A673 (cell line): ENCODE measurements at regions not wholly inside any gene's neighbourhood (a gene's known extent, or its start where the extent isn't known, plus 50 kb on each side); places are given as distances from the start of the nearest gene placed in this dataset.
A peak's percentile ranks its signal among the peaks of the same experiment; 100 is the strongest.

Experiments
- BruUV-seq: library from RNA; stranded (reverse); fragments of 400-500 nt; replicated peaks from 2 replicates; lab custom pipeline; 2021; lab: Mats Ljungman, UMichigan
- CTCF ChIA-PET: fragments of 300-600 bp; sonication (Branson Sonifier 250); formaldehyde crosslinking; loops from one replicate; lab custom pipeline; 2022; ENCODE audit warnings: antibody characterized with exemption; lab: Charles Lee
- POLR2A ChIA-PET: fragments of 300-600 bp; sonication (Branson Sonifier 250); formaldehyde crosslinking; loops from one replicate; lab custom pipeline; 2022; ENCODE audit warnings: antibody characterized with exemption; ENCODE audit not compliant: low non-redundant PET; lab: Charles Lee
- DNase-seq: peaks from one replicate; pipeline ENCODE4 v3.0.0-alpha.2; 2015; ENCODE audit warnings: low spot score
- H3K27ac ChIP-seq: fragments of 200-600 bp; sonication (generic); 2 replicates; pipeline ENCODE4 v1.5.1; 2016; ENCODE audit warnings: mixed run types, low read depth, mild to moderate bottlenecking, mixed read lengths, antibody characterized with exemption, low read length; ENCODE audit not compliant: poor library complexity, severe bottlenecking
- H3K27me3 ChIP-seq: fragments of 200-600 bp; sonication (generic); replicated peaks from 2 replicates; pipeline ENCODE4 v1.6.1; 2017; ENCODE audit warnings: mixed run types, low read depth, mild to moderate bottlenecking, mixed read lengths, antibody characterized with exemption, low read length; ENCODE audit not compliant: insufficient read depth, poor library complexity
- H3K36me3 ChIP-seq: fragments of 200-600 bp; sonication (generic); 2 replicates; pipeline ENCODE4 v1.6.1; 2016; ENCODE audit warnings: mixed run types, mild to moderate bottlenecking, mixed read lengths, antibody characterized with exemption, low read length; ENCODE audit not compliant: insufficient read depth, poor library complexity, severe bottlenecking
- H3K4me1 ChIP-seq: fragments of 200-600 bp; sonication (generic); 2 replicates; pipeline ENCODE4 v1.6.1; 2017; ENCODE audit warnings: mixed run types, mild to moderate bottlenecking, mixed read lengths, antibody characterized with exemption, low read length; ENCODE audit not compliant: insufficient read depth, poor library complexity, severe bottlenecking
- H3K4me3 ChIP-seq: fragments of 200-600 bp; sonication (generic); 2 replicates; pipeline ENCODE4 v1.5.1; 2016; ENCODE audit warnings: low read depth, mixed run types, mild to moderate bottlenecking, mixed read lengths, low read length; ENCODE audit not compliant: poor library complexity, severe bottlenecking
- H3K9me3 ChIP-seq: fragments of 200-600 bp; sonication (generic); 2 replicates; pipeline ENCODE4 v1.6.1; 2016; ENCODE audit warnings: mixed run types, low read depth, mild to moderate bottlenecking, mixed read lengths, antibody characterized with exemption, low read length; ENCODE audit not compliant: poor library complexity, severe bottlenecking
- EZH2 ChIP-seq: fragments of 200-600 bp; sonication (generic); IDR thresholded peaks from 2 replicates; pipeline ENCODE4 v1.6.1; 2017; ENCODE audit warnings: borderline replicate concordance, low read depth, mild to moderate bottlenecking, mixed read lengths, antibody characterized with exemption, low read length; ENCODE audit not compliant: poor library complexity, severe bottlenecking
- intact Hi-C: fragments of 100-400 bp; cut with micrococcal nuclease; formaldehyde crosslinking; loops from one replicate; pipeline ENCODE4 v1.10.0; 2022; ENCODE audit not compliant: unreplicated experiment
- TF ChIP-seq, protein P1 (sequence below): fragments of 300-800, 200-600 bp; sonication (generic); conservative IDR thresholded peaks from 2 replicates; pipeline ENCODE4 v1.5.1; 2017; ENCODE audit warnings: low read depth, mild to moderate bottlenecking, antibody characterized with exemption, low read length, moderate library complexity, mixed read lengths

DNA sequence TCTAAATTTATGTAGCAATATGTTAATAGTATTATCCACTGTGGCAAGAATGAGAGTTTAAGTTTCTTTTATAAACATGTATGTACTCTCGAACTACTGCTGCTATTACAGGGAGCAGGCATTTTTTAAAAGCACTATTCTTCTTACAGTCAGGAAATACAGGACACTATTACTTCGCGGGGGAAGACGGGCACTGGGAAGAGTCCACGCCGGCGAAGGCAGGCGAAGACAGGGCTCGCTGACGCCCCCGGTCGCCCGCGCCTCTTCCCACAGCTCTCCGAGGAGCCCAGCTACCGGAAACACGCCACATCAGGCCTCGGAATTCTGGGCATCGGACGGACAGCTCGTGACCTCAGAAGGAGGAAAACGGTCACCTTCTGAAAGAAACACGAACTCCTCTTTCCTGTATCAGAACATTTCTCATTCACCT, 90.2 kb downstream of the FAM161A start:
- H3K4me3 ChIP-seq = peak overlapping the region; percentile 75
- ChIA-PET CTCF (no interaction called here), POLR2A (interaction anchor here (0.8 kb wide), 1 partner anchor 12 kb away, joined by 3 read pairs; no protein-coding TSS in a partner anchor)
- no peaks in the 10 kb centered on the region for H3K4me1 ChIP-seq
- intact Hi-C loops = loop anchor here (2.0 kb wide), 1 partner anchor 225 kb away; the partner anchor contains the start of gene XPO1
- TF ChIP-seq EZH2 = no peak
- TF ChIP-seq, protein P1, sequence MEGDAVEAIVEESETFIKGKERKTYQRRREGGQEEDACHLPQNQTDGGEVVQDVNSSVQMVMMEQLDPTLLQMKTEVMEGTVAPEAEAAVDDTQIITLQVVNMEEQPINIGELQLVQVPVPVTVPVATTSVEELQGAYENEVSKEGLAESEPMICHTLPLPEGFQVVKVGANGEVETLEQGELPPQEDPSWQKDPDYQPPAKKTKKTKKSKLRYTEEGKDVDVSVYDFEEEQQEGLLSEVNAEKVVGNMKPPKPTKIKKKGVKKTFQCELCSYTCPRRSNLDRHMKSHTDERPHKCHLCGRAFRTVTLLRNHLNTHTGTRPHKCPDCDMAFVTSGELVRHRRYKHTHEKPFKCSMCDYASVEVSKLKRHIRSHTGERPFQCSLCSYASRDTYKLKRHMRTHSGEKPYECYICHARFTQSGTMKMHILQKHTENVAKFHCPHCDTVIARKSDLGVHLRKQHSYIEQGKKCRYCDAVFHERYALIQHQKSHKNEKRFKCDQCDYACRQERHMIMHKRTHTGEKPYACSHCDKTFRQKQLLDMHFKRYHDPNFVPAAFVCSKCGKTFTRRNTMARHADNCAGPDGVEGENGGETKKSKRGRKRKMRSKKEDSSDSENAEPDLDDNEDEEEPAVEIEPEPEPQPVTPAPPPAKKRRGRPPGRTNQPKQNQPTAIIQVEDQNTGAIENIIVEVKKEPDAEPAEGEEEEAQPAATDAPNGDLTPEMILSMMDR = peak; percentile 23; the same call in 1 of the 2 replicates
- H3K27ac ChIP-seq = peak overlapping the region; percentile 99
- no peaks in the 10 kb centered on the region for H3K36me3 ChIP-seq
- peak; percentile 81 for DNase-seq
- BruUV-seq = TSS peak; percentile 90
- H3K27me3 ChIP-seq = no peaks in the 10 kb centered on the region
- no peaks in the 10 kb centered on the region for H3K9me3 ChIP-seq

DNA sequence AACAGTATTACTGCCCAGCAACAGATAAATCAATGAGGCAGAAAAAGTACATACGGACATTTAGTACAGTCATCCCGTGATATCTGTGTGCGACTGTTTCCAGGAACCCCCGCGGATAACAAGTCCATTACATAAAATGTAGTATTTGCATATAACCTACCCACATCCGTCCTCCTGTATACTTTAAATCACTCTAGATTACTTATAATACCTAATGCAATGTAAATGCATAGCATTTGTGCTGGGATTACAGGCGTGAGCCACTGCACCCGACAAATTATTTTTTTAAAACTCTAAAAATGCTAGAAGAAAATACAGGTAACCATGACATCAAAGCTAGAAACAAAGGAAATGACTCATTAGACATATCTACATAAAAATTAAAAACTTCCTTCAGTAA, 91.6 kb downstream of the FAM161A start:
- H3K27ac ChIP-seq = no peak overlapping the region
- CTCF ChIA-PET = no interaction called here
- DNase-seq = peak; percentile 22
- POLR2A ChIA-PET = no interaction called here
- H3K27me3 ChIP-seq = no peaks in the 10 kb centered on the region
- intact Hi-C loops = no loop called here
- no peaks in the 10 kb centered on the region for H3K9me3 ChIP-seq
- no peaks in the 10 kb centered on the region for H3K4me1 ChIP-seq
- no peak overlapping the region for H3K4me3 ChIP-seq
- no peaks in the 10 kb centered on the region for H3K36me3 ChIP-seq
- TF ChIP-seq, protein P1 = no peak
- TF ChIP-seq EZH2 = no peak
- no TSS peak for BruUV-seq

- no peak for DNase-seq
- no peak overlapping the region for H3K27ac ChIP-seq
- H3K4me3 ChIP-seq = no peak overlapping the region
- no peak for TF ChIP-seq EZH2
- TF ChIP-seq, protein P1 = no peak
- intact Hi-C loops = no loop called here
- no peaks in the 10 kb centered on the region for H3K9me3 ChIP-seq
- CTCF ChIA-PET = no interaction called here
- H3K36me3 ChIP-seq = no peaks in the 10 kb centered on the region
- POLR2A ChIA-PET = no interaction called here
- no peaks in the 10 kb centered on the region for H3K4me1 ChIP-seq
- H3K27me3 ChIP-seq = no peaks in the 10 kb centered on the region
- no TSS peak for BruUV-seq
Measured at GRCh38 chr2:61759718-61760117, 94.1 kb downstream of the FAM161A start.
